HEK293 (cell line): ENCODE measurements at regions not wholly inside any gene's neighbourhood (a gene's known extent, or its start where the extent isn't known, plus 50 kb on each side); places are given as distances from the start of the nearest gene placed in this dataset.
A peak's percentile ranks its signal among the peaks of the same experiment; 100 is the strongest.
"Not testable (repeated sequence)": the region's sequence is repeated elsewhere in the genome, so short reads cannot be mapped to it uniquely, and the experiment has no call there.

Experiments
- CTCF ChIA-PET: fragments of 350-600 bp; formaldehyde crosslinking; extraction: SDS; loops from one replicate; lab custom pipeline; 2021; ENCODE audit warnings: antibody characterized with exemption; lab: Yijun Ruan, JAX
- POLR2A ChIA-PET: fragments of 300-600 bp; formaldehyde crosslinking; extraction: SDS; loops from one replicate; lab custom pipeline; 2020; ENCODE audit warnings: antibody characterized with exemption, inconsistent platforms; lab: Yijun Ruan, JAX
- H3K27ac ChIP-seq: fragments of 200-500 bp; sonication (Bioruptor generic); 2 replicates; pipeline ENCODE4 v1.5.1; 2014; ENCODE audit warnings: low read depth, low read length, control low read depth, inconsistent platforms; ENCODE audit errors: extremely low read depth
- H3K36me3 ChIP-seq, 2 experiments: fragments of 200-500 bp in 1 of 2; sonication (Bioruptor generic) in 1 of 2; 1 replicate in 1 of 2; 2 replicates in 1 of 2; pipeline ENCODE4 v1.5.1; 2014 to 2017; ENCODE audit warnings: inconsistent platforms in 2 of 2, low read length in 2 of 2; ENCODE audit not compliant: control insufficient read depth in 2 of 2, insufficient read depth in 1 of 2
- H3K4me1 ChIP-seq: fragments of 200-500 bp; sonication (Bioruptor generic); 2 replicates; pipeline ENCODE4 v1.5.1; 2014; ENCODE audit warnings: mild to moderate bottlenecking, low read length, inconsistent platforms; ENCODE audit not compliant: control insufficient read depth, insufficient read depth
- H3K4me3 ChIP-seq: 2 replicates; pipeline ENCODE4 v1.5.1; 2011; ENCODE audit warnings: low read depth, mild to moderate bottlenecking, control low read depth, low read length, moderate library complexity
- H3K9me3 ChIP-seq: fragments of 200-500 bp; sonication (Bioruptor generic); 2 replicates; pipeline ENCODE4 v1.5.1; 2014; ENCODE audit warnings: low read depth, low read length, inconsistent platforms; ENCODE audit not compliant: control insufficient read depth, insufficient read depth
- PRDM1 ChIP-seq: fragments of 450-650 bp; formaldehyde crosslinking; IDR thresholded peaks from 2 replicates; pipeline ENCODE4; 2016; ENCODE audit warnings: missing biosample characterization, missing genetic modification characterization
- YY2 ChIP-seq: fragments of 450-650 bp; formaldehyde crosslinking; IDR thresholded peaks from 2 replicates; pipeline ENCODE4 v1.5.1; 2016; ENCODE audit warnings: missing biosample characterization, missing genetic modification characterization
- ZBTB21 ChIP-seq: fragments of 450-650 bp; formaldehyde crosslinking; IDR thresholded peaks from 2 replicates; pipeline ENCODE4 v1.5.1; 2017; ENCODE audit warnings: missing biosample characterization, missing genetic modification characterization
- ZNF140 ChIP-seq: fragments of 450-650 bp; formaldehyde crosslinking; IDR thresholded peaks from 2 replicates; pipeline ENCODE4 v1.5.1; 2016; ENCODE audit warnings: missing biosample characterization, missing genetic modification characterization
- ZNF292 ChIP-seq: fragments of 450-650 bp; formaldehyde crosslinking; IDR thresholded peaks from 2 replicates; pipeline ENCODE4 v1.5.1; 2016; ENCODE audit warnings: low read depth, missing biosample characterization, missing genetic modification characterization, borderline replicate concordance
- ZNF366 ChIP-seq: fragments of 450-650 bp; formaldehyde crosslinking; conservative IDR thresholded peaks from 2 replicates; pipeline ENCODE4 v1.5.1; 2016; ENCODE audit warnings: missing biosample characterization, missing genetic modification characterization
- ZNF426 ChIP-seq: fragments of 450-650 bp; formaldehyde crosslinking; IDR thresholded peaks from 2 replicates; pipeline ENCODE4 v1.5.1; 2017; ENCODE audit warnings: missing biosample characterization, missing genetic modification characterization, mild to moderate bottlenecking, inconsistent platforms, moderate library complexity
- ZNF521 ChIP-seq: fragments of 450-650 bp; formaldehyde crosslinking; IDR thresholded peaks from 2 replicates; pipeline ENCODE4 v1.5.1; 2017; ENCODE audit warnings: missing biosample characterization, mild to moderate bottlenecking, missing genetic modification characterization
- ZNF555 ChIP-seq: fragments of 450-650 bp; formaldehyde crosslinking; conservative IDR thresholded peaks from 2 replicates; pipeline ENCODE4 v1.5.1; 2017; ENCODE audit warnings: missing biosample characterization, mild to moderate bottlenecking, missing genetic modification characterization, inconsistent platforms
- ZNF654 ChIP-seq: fragments of 450-650 bp; formaldehyde crosslinking; IDR thresholded peaks from 2 replicates; pipeline ENCODE4 v1.5.1; 2016; ENCODE audit warnings: low read depth, missing biosample characterization, missing genetic modification characterization
- ZNF664 ChIP-seq: fragments of 450-650 bp; formaldehyde crosslinking; IDR thresholded peaks from 2 replicates; pipeline ENCODE4 v1.5.1; 2016; ENCODE audit warnings: missing biosample characterization, missing genetic modification characterization
- TF ChIP-seq, protein P1 (sequence below): fragments of 450-650 bp; formaldehyde crosslinking; IDR thresholded peaks from 2 replicates; pipeline ENCODE4 v1.5.1; 2016; ENCODE audit warnings: missing biosample characterization, missing genetic modification characterization, low read depth
- TF ChIP-seq, protein P2 (sequence below): fragments of 450-650 bp; formaldehyde crosslinking; IDR thresholded peaks from 2 replicates; pipeline ENCODE4 v1.5.1; 2016; ENCODE audit warnings: missing biosample characterization, missing genetic modification characterization
- TF ChIP-seq, protein P3 (sequence below): fragments of 450-650 bp; formaldehyde crosslinking; conservative IDR thresholded peaks from 2 replicates; pipeline ENCODE4 v1.5.1; 2016; ENCODE audit warnings: low read depth, missing biosample characterization, missing genetic modification characterization

DNA sequence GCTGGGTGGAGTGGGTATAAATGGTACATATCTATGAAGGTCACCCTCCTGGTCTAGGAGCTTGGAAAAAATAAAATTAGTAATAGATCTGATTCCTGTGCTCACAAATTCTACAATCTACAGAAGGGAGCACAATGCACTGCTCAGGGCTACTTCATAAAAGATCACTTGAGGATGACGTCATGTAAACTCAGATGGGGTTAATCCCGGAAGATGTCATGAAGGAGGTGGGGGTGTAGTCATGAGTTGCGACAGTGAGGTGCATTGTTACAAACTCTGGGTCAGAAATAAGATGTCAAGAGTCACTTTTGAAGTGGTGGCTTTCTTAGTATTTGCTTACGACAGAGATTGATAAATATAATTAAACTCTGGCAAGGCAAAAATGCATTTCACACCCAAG, 68.2 kb downstream of the LHX9 start:
- Histone ChIP-seq H3K4me3 (no peak overlapping the region), H3K4me1 (no peaks in the 10 kb centered on the region), H3K9me3 (no peaks in the 10 kb centered on the region), H3K27ac (no peak overlapping the region), H3K36me3 (no peaks in the 10 kb centered on the region)
- TF ChIP-seq YY2 (tag by site-specific recombination) (no peak), ZBTB21 (tag by site-specific recombination) (0 out of 2 replicates have a peak, but pooled peaks have one; percentile 63)
- TF ChIP-seq, protein P1, sequence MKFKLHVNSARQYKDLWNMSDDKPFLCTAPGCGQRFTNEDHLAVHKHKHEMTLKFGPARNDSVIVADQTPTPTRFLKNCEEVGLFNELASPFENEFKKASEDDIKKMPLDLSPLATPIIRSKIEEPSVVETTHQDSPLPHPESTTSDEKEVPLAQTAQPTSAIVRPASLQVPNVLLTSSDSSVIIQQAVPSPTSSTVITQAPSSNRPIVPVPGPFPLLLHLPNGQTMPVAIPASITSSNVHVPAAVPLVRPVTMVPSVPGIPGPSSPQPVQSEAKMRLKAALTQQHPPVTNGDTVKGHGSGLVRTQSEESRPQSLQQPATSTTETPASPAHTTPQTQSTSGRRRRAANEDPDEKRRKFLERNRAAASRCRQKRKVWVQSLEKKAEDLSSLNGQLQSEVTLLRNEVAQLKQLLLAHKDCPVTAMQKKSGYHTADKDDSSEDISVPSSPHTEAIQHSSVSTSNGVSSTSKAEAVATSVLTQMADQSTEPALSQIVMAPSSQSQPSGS (tag by site-specific recombination), result peak; percentile 69
- ChIA-PET CTCF (no interaction called here), POLR2A (no interaction called here)

DNA sequence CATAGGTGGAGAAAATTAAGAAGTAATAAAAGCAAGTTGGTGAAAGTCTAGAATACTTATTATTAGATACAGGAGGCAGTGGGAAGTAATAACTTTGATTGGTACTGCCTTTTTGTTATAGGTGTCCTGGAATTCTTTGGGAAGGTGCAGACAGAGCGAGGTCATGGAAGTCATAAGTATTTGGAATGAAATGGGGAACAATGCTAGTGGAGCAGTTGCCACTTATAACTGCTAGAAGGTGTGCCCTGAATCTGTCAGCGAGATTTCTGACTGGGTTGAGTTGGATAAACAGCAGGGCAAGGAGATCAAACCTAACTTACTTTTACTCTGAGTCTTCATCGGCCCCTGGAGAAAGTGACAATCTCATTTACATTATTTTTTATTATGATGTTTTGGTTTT, 69.6 kb downstream of the LHX9 start:
- POLR2A ChIA-PET, result no interaction called here
- H3K4me3 ChIP-seq, result no peak overlapping the region
- TF ChIP-seq ZNF521 (tag by site-specific recombination) (no peak), PRDM1 (tag by site-specific recombination) (peak; percentile 37; the same call in 1 of the 2 replicates)
- no peaks in the 10 kb centered on the region for H3K4me1 ChIP-seq
- CTCF ChIA-PET, result no interaction called here
- H3K9me3 ChIP-seq, result no peaks in the 10 kb centered on the region
- H3K36me3 ChIP-seq, result no peaks in the 10 kb centered on the region
- no peak overlapping the region for H3K27ac ChIP-seq

DNA sequence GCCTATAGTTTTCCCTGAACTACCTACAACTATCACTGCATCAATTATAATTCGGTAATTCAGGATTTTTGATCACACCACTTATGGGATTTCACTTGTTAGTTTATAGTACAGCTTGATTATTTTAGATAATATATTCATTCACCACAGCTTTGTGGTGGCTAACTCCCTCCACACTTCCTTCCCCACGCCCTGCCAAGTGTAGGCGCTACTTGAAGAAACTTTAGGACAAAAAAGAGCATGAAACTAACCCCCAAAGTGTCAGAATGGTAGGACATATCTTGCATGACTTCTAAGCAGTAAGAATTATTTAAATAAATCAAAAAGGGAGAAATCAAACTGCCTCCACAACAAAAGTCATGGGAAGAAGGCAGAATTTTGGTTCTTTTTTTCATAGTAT, 70.1 kb downstream of the LHX9 start:
- POLR2A ChIA-PET, result no interaction called here
- no peaks in the 10 kb centered on the region for H3K36me3 ChIP-seq
- H3K4me3 ChIP-seq, result no peak overlapping the region
- CTCF ChIA-PET, result no interaction called here
- H3K27ac ChIP-seq, result no peak overlapping the region
- no peak for TF ChIP-seq ZNF366 (tag by site-specific recombination)
- no peaks in the 10 kb centered on the region for H3K4me1 ChIP-seq
- H3K9me3 ChIP-seq, result no peaks in the 10 kb centered on the region

DNA sequence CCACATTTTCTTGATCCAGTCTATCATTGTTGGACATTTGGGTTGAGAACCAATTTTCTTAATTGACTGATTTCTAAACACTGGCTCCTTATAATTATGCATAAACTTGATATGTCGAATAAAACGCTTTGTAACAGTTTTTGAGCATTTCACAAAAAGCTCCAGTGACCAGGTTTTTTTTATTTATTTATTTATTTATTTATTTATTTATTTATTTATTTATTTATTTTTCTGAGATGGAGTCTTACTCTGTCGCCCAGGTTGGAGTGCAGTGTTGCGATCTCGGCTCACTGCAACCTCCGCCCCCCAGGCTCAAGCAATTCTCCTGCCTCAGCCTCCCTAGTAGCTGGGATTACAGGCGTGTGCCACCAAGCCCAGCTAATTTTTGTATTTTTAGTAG, 71.4 kb downstream of the LHX9 start:
- H3K27ac ChIP-seq, H3K4me1 ChIP-seq, H3K36me3 ChIP-seq, H3K4me3 ChIP-seq, H3K9me3 ChIP-seq, CTCF ChIA-PET, POLR2A ChIA-PET: not testable (repeated sequence)
- TF ChIP-seq, protein P2, sequence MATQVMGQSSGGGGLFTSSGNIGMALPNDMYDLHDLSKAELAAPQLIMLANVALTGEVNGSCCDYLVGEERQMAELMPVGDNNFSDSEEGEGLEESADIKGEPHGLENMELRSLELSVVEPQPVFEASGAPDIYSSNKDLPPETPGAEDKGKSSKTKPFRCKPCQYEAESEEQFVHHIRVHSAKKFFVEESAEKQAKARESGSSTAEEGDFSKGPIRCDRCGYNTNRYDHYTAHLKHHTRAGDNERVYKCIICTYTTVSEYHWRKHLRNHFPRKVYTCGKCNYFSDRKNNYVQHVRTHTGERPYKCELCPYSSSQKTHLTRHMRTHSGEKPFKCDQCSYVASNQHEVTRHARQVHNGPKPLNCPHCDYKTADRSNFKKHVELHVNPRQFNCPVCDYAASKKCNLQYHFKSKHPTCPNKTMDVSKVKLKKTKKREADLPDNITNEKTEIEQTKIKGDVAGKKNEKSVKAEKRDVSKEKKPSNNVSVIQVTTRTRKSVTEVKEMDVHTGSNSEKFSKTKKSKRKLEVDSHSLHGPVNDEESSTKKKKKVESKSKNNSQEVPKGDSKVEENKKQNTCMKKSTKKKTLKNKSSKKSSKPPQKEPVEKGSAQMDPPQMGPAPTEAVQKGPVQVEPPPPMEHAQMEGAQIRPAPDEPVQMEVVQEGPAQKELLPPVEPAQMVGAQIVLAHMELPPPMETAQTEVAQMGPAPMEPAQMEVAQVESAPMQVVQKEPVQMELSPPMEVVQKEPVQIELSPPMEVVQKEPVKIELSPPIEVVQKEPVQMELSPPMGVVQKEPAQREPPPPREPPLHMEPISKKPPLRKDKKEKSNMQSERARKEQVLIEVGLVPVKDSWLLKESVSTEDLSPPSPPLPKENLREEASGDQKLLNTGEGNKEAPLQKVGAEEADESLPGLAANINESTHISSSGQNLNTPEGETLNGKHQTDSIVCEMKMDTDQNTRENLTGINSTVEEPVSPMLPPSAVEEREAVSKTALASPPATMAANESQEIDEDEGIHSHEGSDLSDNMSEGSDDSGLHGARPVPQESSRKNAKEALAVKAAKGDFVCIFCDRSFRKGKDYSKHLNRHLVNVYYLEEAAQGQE (tag by site-specific recombination), result peak; percentile 38; the same call in 1 of the 2 replicates
- TF ChIP-seq ZNF654 (tag by site-specific recombination) (peak; percentile 28; the same call in 1 of the 2 replicates), ZNF555 (peak; percentile 69), ZNF426 (tag by site-specific recombination) (peak; percentile 72), ZNF292 (tag by site-specific recombination) (0 out of 2 replicates have a peak, but pooled peaks have one; percentile 17), ZNF664 (tag by site-specific recombination) (0 out of 2 replicates have a peak, but pooled peaks have one; percentile 23), ZNF140 (tag by site-specific recombination) (peak; percentile 28; the same call in 1 of the 2 replicates), ZBTB21 (tag by site-specific recombination) (0 out of 2 replicates have a peak, but pooled peaks have one; percentile 28)
- TF ChIP-seq, protein P3, sequence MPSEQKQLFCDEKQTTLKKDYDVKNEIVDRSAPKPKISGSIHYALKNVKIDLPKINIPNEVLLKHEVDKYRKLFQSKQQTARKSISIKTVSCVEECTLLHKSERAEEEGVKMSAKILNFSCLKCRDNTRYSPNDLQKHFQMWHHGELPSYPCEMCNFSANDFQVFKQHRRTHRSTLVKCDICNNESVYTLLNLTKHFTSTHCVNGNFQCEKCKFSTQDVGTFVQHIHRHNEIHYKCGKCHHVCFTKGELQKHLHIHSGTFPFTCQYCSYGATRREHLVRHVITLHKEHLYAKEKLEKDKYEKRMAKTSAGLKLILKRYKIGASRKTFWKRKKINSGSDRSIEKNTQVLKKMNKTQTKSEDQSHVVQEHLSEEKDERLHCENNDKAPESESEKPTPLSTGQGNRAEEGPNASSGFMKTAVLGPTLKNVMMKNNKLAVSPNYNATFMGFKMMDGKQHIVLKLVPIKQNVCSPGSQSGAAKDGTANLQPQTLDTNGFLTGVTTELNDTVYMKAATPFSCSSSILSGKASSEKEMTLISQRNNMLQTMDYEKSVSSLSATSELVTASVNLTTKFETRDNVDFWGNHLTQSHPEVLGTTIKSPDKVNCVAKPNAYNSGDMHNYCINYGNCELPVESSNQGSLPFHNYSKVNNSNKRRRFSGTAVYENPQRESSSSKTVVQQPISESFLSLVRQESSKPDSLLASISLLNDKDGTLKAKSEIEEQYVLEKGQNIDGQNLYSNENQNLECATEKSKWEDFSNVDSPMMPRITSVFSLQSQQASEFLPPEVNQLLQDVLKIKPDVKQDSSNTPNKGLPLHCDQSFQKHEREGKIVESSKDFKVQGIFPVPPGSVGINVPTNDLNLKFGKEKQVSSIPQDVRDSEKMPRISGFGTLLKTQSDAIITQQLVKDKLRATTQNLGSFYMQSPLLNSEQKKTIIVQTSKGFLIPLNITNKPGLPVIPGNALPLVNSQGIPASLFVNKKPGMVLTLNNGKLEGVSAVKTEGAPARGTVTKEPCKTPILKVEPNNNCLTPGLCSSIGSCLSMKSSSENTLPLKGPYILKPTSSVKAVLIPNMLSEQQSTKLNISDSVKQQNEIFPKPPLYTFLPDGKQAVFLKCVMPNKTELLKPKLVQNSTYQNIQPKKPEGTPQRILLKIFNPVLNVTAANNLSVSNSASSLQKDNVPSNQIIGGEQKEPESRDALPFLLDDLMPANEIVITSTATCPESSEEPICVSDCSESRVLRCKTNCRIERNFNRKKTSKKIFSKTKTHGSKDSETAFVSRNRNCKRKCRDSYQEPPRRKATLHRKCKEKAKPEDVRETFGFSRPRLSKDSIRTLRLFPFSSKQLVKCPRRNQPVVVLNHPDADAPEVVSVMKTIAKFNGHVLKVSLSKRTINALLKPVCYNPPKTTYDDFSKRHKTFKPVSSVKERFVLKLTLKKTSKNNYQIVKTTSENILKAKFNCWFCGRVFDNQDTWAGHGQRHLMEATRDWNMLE, result peak; percentile 78
